ENCODE measurements at regions not wholly inside any gene's neighbourhood (a gene's known extent, or its start where the extent isn't known, plus 50 kb on each side); places are given as distances from the start of the nearest gene placed in this dataset.
"Not testable (repeated sequence)": the region's sequence is repeated elsewhere in the genome, so short reads cannot be mapped to it uniquely, and the experiment has no call there.

DNA sequence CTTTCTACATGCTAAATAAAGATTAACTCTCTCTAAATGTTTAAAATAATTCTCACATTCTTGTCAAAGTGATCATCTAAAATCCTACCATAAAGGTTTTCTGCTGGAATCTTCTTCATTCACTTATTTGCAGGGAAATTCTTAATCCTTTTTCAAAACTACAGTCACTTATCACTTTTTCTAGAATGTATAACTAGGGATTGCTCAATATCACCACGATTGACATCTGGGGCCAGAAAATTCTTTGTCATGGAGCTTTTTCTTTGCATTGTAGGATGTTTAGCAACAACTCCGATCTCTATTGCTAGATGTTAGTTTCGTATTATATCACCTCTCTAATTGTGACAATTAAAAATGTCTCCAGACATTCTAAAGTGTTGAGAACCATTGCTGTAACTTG, 344.9 kb upstream of the PIK3R1 start:
- no peak for DNase-seq

DNA sequence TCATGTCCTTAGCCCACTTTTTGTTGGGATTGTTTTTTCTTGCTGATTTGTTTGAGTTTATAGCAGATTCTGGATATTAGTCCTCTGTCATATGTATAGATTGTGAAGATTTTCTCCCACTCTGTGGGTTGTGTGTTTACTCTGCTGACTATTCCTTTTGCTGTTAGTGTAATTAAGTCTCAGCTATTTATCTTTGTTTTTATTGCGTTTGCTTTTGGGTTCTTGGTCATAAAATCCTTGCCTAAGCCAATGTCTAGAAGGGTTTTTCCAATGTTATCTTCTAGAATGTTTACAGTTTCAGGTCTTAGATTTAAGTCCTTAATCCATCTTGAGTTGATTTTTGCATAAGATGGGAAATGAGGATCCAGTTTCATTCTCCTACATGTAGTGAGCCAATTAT, 351.2 kb upstream of the PIK3R1 start:
- H3K4me1 ChIP-seq (replicated peaks; ENCODE audit: insufficient read depth); POLR2A ChIA-PET (ENCODE audit: unreplicated experiment); H3K36me3 ChIP-seq (ENCODE audit: low read depth); intact Hi-C loops (cut with micrococcal nuclease; ENCODE audit: unreplicated experiment); BruUV-seq (replicated peaks); H3K79me2 ChIP-seq (ENCODE audit: low read depth); H3K4me3 ChIP-seq; H3K27ac ChIP-seq; H2AFZ ChIP-seq; H3K27me3 ChIP-seq (ENCODE audit: insufficient read depth, low read depth); H3K9me2 ChIP-seq (ENCODE audit: insufficient read depth); H3K9me3 ChIP-seq (ENCODE audit: insufficient read depth, low read depth); H3K4me2 ChIP-seq; CTCF ChIA-PET; H4K20me1 ChIP-seq (ENCODE audit: insufficient read depth); DNase-seq; H3F3A ChIP-seq (ENCODE audit: insufficient read depth, low read depth): not testable (repeated sequence)

More for the DNA sequence above, 344.9 kb upstream of the PIK3R1 start:
- Histone ChIP-seq H3K4me2 (no peak overlapping the region), H3K27me3 (ENCODE audit: insufficient read depth, low read depth) (no peaks in the 10 kb centered on the region), H4K20me1 (ENCODE audit: insufficient read depth) (no peaks in the 10 kb centered on the region), H3K27ac (no peak overlapping the region), H3K79me2 (ENCODE audit: low read depth) (no peaks in the 10 kb centered on the region), H3K4me3 (no peak overlapping the region), H3F3A (ENCODE audit: insufficient read depth, low read depth) (no peaks in the 10 kb centered on the region), H3K36me3 (ENCODE audit: low read depth) (no peaks in the 10 kb centered on the region), H3K9me2 (ENCODE audit: insufficient read depth) (no peaks in the 10 kb centered on the region), H3K9me3 (ENCODE audit: insufficient read depth, low read depth) (no peaks in the 10 kb centered on the region), H2AFZ (no peak overlapping the region), H3K4me1 (replicated peaks; ENCODE audit: insufficient read depth) (no peaks in the 10 kb centered on the region)
- TF ChIP-seq, protein P1, sequence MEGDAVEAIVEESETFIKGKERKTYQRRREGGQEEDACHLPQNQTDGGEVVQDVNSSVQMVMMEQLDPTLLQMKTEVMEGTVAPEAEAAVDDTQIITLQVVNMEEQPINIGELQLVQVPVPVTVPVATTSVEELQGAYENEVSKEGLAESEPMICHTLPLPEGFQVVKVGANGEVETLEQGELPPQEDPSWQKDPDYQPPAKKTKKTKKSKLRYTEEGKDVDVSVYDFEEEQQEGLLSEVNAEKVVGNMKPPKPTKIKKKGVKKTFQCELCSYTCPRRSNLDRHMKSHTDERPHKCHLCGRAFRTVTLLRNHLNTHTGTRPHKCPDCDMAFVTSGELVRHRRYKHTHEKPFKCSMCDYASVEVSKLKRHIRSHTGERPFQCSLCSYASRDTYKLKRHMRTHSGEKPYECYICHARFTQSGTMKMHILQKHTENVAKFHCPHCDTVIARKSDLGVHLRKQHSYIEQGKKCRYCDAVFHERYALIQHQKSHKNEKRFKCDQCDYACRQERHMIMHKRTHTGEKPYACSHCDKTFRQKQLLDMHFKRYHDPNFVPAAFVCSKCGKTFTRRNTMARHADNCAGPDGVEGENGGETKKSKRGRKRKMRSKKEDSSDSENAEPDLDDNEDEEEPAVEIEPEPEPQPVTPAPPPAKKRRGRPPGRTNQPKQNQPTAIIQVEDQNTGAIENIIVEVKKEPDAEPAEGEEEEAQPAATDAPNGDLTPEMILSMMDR (conservative IDR thresholded peaks at IDR 0.05), result no peak
- no peak for TF ChIP-seq EZH2 (IDR thresholded peaks at IDR 0.05; ENCODE audit: low read depth)
- POLR2A ChIA-PET (ENCODE audit: unreplicated experiment), result no interaction called here
- CTCF ChIA-PET, result no interaction called here
- BruUV-seq (replicated peaks), result no TSS peak
- intact Hi-C loops (cut with micrococcal nuclease; ENCODE audit: unreplicated experiment), result no loop called here

DNA sequence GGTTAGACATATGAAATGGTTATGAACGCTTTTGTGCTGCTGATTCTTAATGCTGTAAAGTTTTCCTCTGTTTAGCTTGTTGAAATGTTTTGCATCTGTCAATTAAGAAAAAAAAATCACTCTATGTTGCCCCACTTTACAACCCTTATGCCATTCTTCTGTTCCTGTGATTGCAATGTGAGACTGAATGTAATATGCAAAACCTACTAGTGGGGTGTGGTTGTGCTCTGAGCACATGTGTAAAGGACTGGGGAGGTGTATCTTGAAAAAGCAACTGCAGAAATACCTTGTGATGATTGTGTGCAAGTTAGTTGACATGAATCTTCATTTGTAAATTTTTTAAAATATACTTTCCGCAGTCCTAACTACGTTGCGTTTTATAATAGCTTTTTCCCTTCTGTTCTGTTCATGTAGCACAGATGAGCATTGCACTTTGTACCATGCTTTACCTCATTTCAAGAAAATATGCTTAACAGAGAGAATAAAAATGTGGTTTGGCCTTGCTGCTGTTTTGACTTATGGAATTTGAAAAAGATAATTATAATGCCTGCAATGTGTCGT, 357.0 kb upstream of the PIK3R1 start:
- Histone ChIP-seq H3K36me3 (ENCODE audit: low read depth) (no peaks in the 10 kb centered on the region), H3K4me1 (replicated peaks; ENCODE audit: insufficient read depth) (no peaks in the 10 kb centered on the region), H3K4me2 (no peak overlapping the region)

More for the DNA sequence above, 357.0 kb upstream of the PIK3R1 start:
- no peak overlapping the region for H3K27ac ChIP-seq
- TF ChIP-seq, protein P1 (conservative IDR thresholded peaks at IDR 0.05), result no peak
- no peak for TF ChIP-seq EZH2 (IDR thresholded peaks at IDR 0.05; ENCODE audit: low read depth)
- no peaks in the 10 kb centered on the region for H3K27me3 ChIP-seq (ENCODE audit: insufficient read depth, low read depth)
- no peaks in the 10 kb centered on the region for H4K20me1 ChIP-seq (ENCODE audit: insufficient read depth)
- no peaks in the 10 kb centered on the region for H3F3A ChIP-seq (ENCODE audit: insufficient read depth, low read depth)
- H2AFZ ChIP-seq, result no peak overlapping the region
- CTCF ChIA-PET, result no interaction called here
- no TSS peak for BruUV-seq (replicated peaks)
- H3K9me2 ChIP-seq (ENCODE audit: insufficient read depth), result no peaks in the 10 kb centered on the region
- POLR2A ChIA-PET (ENCODE audit: unreplicated experiment), result no interaction called here
- H3K9me3 ChIP-seq (ENCODE audit: insufficient read depth, low read depth), result no peaks in the 10 kb centered on the region; the same call in 1 of the 2 replicates
- no peaks in the 10 kb centered on the region for H3K79me2 ChIP-seq (ENCODE audit: low read depth)
- DNase-seq, result no peak
- no peak overlapping the region for H3K4me3 ChIP-seq
- intact Hi-C loops (cut with micrococcal nuclease; ENCODE audit: unreplicated experiment), result no loop called here
